Left kidney (tissue), 1 donor: ENCODE measurements at regions not wholly inside any gene's neighbourhood (a gene's known extent, or its start where the extent isn't known, plus 50 kb on each side); places are given as distances from the start of the nearest gene placed in this dataset.
"Not testable (repeated sequence)": the region's sequence is repeated elsewhere in the genome, so short reads cannot be mapped to it uniquely, and the experiment has no call there.

Experiments used
- DNase-seq: peaks from one replicate; pipeline ENCODE4 v3.0.0-alpha.2; 2013

DNA sequence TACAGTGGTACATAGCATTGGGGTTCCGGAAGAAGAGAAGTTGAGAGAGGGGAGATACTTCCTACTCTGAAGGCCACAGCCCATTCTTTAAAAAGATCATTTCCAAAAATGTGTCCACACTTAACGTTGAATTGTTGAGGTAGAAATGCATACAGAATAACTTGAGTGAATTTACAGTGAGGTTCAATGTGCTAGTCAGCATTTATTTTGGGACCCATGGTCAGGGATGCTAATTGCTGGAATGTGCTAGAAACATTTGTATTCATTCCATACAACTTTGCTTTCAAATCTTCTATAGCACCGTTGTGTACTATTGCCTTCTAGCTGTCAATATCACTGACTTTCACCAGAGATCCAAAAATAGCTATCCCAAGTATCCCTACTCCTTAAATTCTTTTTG lies 325.9 kb downstream of the SATB2 start:
- no peak for DNase-seq

DNA sequence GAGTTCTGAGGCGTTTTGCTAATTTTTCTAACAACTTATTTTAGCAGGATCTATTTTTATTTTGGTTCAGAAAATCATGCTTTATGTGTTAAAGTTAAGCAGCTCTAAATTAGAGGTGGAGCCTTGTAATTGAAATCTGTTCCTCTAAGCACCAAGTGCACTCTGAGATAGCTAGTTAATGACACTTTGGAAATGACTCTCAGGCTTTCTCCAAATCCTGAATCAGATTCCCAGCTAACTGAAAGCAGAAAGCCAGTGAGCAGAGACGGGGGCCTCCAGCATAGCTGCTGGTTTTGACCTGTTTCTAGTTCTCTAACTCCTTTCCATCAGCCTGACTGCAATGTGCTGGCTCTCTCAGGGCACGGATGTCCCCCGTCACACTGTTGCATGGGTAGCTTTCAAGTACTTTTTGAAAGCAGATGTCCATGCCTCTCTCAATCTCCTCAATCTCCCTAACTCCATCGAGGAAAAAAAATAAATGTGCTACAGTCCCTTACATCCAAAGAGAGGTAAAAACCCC lies 326.5 kb downstream of the SATB2 start:
- DNase-seq, result no peak

- no peak for DNase-seq
These were observed 327.2 kb downstream of the SATB2 start for GRCh38 chr2:199130501-199130900.

GRCh38 chr2:199128476-199129229 lies 329.1 kb downstream of the SATB2 start:
- DNase-seq, result no peak

GRCh38 chr2:199119796-199120195 lies 337.9 kb downstream of the SATB2 start:
- DNase-seq, result no peak

DNA sequence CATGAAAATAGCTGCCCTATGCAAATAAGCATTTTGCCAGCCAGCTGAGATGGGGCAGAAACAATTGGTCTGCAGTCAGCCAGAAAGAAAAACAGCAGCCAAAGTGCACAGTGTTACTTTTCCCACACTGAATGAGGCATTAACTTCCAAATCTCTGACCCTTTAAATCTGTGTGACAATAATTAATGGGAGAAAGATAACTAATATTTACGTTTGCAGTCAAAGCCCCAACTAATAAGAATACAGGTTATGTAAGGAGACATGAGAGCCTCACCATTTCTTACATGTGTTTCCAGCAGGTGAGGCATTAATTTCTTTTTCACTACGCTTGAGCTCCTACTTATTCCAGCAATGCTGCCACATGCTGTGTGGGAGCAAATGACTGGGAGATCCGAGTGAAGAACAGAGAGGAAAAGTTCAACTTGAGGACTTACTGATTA lies 339.0 kb downstream of the SATB2 start:
- peak; percentile 42 for DNase-seq

- no peak for DNase-seq
These were observed 342.6 kb downstream of the SATB2 start for GRCh38 chr2:199115169-199115568.

DNA sequence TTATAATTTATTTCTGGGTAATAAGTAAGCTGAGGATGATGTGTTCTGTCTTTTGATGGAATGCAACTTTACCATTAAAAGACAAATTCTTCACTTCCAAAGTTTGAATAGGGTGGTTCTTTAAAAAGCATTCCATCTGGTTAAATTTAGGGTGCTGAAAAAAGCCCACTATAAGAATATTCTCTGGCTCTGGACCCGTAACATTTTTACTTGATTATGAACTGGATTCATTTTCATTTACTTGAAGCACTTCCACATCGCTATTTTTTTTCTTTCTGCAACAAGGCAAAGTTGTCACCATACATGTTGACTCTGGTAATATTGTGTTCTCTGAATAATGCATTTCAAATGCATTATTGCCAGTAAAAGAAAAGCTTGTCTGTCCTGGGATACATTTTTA lies 344.6 kb downstream of the SATB2 start:
- no peak for DNase-seq

- DNase-seq, result no peak
These were observed 346.3 kb downstream of the SATB2 start for GRCh38 chr2:199111458-199111857.

DNA sequence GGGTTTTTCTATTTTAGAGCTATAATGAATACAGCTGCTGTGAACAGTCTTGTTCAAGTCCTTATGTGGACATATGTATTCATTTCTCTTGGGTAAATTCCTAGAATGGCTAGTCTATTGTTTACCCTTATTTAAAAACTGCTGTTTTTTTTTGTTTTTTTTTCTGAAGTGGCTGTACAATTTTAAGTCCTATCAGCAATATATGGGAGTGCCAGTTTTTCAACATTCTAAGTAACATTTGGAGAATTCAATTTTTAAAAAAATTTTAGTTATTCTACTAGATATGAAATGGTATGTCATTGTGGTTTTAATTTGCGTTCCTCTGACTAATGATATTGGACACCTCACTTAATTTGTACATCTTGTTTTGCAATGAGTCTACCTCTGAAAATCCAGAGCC lies 349.7 kb downstream of the SATB2 start:
- no peak for DNase-seq

- DNase-seq, result no peak
These were observed 351.9 kb downstream of the SATB2 start for GRCh38 chr2:199105826-199106225.

DNA sequence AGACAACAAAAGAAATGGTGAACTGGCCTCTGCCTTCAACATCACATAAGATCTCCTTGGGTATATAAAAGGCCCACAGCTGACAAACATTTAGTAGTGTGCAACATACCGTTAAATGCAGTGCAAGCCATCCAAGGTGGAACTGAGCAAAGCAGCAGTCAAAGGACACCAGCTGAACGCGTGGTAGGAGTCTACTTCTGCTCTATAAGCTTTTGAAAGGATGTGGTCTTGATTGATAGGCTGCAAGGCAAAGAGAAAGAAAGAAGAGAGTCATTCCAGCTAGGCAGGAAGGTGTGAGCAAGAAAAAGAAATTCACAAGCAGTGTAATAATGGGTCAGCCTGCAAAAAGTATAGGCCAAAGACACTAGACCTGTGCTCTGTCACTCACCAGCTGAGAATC lies 356.3 kb downstream of the SATB2 start:
- DNase-seq, result no peak

- no peak for DNase-seq
These were observed 357.2 kb downstream of the SATB2 start for GRCh38 chr2:199100326-199101110.

- no peak for DNase-seq
These were observed 365.3 kb downstream of the SATB2 start for GRCh38 chr2:199092419-199092818.

DNA sequence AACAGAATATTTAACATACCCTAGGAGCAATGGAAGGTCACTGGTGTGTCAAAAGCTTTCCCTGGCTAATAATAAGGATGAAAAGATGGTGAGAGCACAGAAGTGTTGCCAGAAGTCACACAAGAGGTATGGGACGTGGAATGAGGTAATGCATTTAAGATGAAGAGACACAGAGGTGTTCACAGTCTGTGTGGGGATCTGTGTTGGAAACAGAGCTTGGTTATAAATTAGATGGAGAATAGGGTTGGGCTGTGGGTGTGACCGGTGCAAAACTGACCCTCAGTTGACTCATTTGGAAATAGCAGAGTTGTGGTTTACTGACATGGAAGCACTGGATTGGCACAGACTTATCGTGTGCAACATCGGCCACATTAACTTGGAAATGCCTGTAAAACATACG lies 372.5 kb downstream of the SATB2 start:
- DNase-seq, result no peak

- DNase-seq, result no peak
These were observed 387.3 kb downstream of the SATB2 start for GRCh38 chr2:199070322-199070949.

GRCh38 chr2:199064201-199064600 lies 393.5 kb downstream of the SATB2 start:
- no peak for DNase-seq

- no peak for DNase-seq
These were observed 399.8 kb downstream of the SATB2 start for GRCh38 chr2:199057936-199058335.

DNA sequence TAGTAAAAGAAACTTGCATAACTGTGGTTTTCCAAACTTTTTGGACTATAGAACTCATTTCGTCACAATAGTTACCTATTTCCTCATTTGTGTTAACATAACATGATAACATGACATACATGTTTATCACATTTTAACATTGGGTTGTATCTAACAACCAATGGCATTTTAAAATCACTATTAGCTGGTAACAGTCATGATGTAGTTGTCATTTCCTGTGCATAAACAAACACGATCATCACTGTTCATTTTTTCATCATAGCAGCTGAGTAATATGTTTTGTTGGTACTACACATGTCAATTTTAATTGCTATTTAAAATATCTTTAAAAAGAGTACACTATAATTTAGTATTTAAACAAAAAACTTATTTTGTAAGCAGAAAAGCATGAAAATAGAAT lies 402.4 kb downstream of the SATB2 start:
- DNase-seq, result no peak

GRCh38 chr2:199042660-199043379 lies 414.9 kb downstream of the SATB2 start:
- no peak for DNase-seq

- no peak for DNase-seq
These were observed 417.2 kb downstream of the SATB2 start for GRCh38 chr2:199040522-199040921.

- not testable (repeated sequence) for DNase-seq
These were observed 424.0 kb downstream of the SATB2 start for GRCh38 chr2:199033761-199034160.
